ENCODE measurements at regions not wholly inside any gene's neighbourhood (a gene's known extent, or its start where the extent isn't known, plus 50 kb on each side); places are given as distances from the start of the nearest gene placed in this dataset.
A peak's percentile ranks its signal among the peaks of the same experiment; 100 is the strongest.

DNA sequence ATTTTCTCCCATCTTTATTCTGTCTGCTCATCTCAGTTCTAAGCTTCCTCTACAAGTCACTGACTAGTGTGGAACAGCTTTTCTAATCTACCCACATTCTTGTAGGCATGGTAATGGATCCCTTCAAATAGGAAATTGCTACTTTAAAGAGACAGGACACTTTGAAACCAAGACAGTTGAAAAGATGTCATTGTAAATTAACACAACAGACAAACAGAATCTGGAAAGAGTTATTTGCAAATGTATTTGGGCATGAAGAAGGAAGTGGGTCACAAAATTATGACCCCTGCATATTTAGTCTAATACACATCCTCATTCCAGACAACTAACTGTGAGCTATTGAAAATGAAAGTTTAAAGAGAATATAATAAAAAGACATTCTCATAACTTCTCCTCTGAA is 298.2 kb upstream of the MARCKS start:
- Histone ChIP-seq H3K27me3 (replicated peaks) (no peaks in the 10 kb centered on the region), H3K27ac (peak overlapping the region; percentile 95), H3K36me3 (replicated peaks) (no peaks in the 10 kb centered on the region), H3K4me3 (ENCODE audit: low read depth, low read length) (no peak overlapping the region)
- TF ChIP-seq CTCF (IDR thresholded peaks at IDR 0.05; ENCODE audit: low read depth, low read length, missing control alignments): no peak
- in situ Hi-C loops (cut with HindIII; ENCODE audit: low pct_ligation_motif_present, low sequenced_read_pairs): no loop called here
- DNase-seq: peak; percentile 55

DNA sequence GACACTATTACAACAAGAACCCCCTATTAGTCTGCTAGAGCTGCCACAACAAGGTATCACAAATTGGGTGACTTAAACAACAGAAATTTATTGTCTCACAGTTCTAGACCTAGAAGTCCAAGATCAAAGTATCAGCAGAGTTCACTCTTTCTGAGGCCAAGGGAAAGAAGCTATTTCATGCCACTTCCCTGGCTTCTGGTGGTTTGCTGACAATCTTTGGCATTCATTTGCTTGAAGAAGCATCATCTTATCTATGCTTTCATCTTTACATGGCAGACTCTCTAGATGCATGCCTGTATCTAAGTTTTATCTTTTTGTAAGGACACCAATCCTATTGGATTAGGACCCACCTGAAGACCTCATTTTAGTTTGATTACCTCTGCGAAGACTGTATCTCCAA is 296.8 kb upstream of the MARCKS start:
- H3K27ac ChIP-seq: peak overlapping the region; percentile 95
- in situ Hi-C loops (cut with HindIII; ENCODE audit: low pct_ligation_motif_present, low sequenced_read_pairs): no loop called here
- TF ChIP-seq CTCF (IDR thresholded peaks at IDR 0.05; ENCODE audit: low read depth, low read length, missing control alignments): no peak
- no peaks in the 10 kb centered on the region for H3K27me3 ChIP-seq (replicated peaks)
- no peak overlapping the region for H3K4me3 ChIP-seq (ENCODE audit: low read depth, low read length)
- no peak for DNase-seq
- H3K36me3 ChIP-seq (replicated peaks): no peaks in the 10 kb centered on the region

- in situ Hi-C loops (cut with HindIII; ENCODE audit: low pct_ligation_motif_present, low sequenced_read_pairs): no loop called here
- no peak overlapping the region for H3K4me3 ChIP-seq (ENCODE audit: low read depth, low read length)
- no peak for TF ChIP-seq CTCF (IDR thresholded peaks at IDR 0.05; ENCODE audit: low read depth, low read length, missing control alignments)
- peak; percentile 84 for DNase-seq
- H3K27ac ChIP-seq: peak overlapping the region; percentile 95
- H3K36me3 ChIP-seq (replicated peaks): no peaks in the 10 kb centered on the region
- H3K27me3 ChIP-seq (replicated peaks): no peaks in the 10 kb centered on the region
Observed at GRCh38 chr6:113560908-113561307, 296.2 kb upstream of the MARCKS start.

DNA sequence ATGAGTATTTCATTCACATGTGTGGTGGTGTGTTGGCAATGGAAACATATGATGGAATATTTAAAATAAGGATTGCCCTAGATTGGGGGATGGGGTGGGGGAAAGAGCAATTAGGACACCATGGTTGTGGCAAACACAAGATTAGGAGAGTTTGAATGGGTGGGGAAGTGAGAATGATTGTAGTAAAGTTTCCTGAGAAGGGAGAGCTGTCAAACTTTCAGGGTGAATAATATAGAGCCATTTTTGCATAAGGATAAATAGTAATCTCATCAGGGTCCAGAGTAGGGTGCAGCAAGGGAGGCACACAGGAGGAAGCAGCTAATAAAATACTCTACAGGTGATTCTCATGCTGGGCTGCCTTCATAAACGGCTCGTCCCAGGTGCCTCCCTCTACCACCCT is 294.9 kb upstream of the MARCKS start:
- no peak overlapping the region for H3K27ac ChIP-seq
- no peaks in the 10 kb centered on the region for H3K36me3 ChIP-seq (replicated peaks)
- no peak overlapping the region for H3K4me3 ChIP-seq (ENCODE audit: low read depth, low read length)
- no peak for DNase-seq
- no peaks in the 10 kb centered on the region for H3K27me3 ChIP-seq (replicated peaks)
- TF ChIP-seq CTCF (IDR thresholded peaks at IDR 0.05; ENCODE audit: low read depth, low read length, missing control alignments): no peak
- in situ Hi-C loops (cut with HindIII; ENCODE audit: low pct_ligation_motif_present, low sequenced_read_pairs): no loop called here

DNA sequence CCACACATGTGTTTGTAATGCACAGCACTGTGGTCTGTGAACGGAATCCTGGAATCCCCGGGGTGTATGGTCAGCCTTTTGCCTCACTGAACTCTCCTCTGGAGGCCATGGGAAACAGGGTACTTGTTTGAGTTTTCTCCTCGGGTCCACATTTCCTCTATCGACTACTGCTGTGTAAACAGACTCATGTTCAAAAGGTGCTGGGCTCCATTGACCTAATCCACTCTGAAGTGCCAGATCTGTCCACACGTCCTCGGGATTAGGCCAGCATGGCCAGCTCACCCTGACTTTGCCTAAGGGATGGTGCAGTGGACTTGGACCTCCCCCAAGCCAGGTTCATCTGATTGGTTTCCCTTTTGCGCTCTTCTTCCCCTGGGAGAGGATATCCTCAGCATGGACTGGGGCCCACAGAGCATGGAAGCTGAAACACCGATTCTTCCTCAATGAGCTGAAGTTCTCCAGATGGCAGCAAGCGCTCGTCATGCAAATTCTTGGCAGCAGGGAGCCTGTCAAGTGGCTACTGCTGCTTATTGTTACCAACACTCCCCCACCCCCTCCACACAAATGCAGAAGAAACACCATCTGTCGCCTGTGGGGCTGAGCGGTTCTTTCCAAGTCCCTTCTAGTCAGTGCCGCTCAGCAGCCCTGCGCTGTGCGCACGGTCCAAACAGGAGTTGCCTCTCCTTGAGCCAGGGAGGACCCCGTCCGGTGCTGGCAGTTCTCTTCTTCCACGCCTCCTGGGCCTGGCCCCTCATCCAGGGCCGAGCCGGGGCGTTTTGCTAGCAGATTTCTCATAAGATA is 292.6 kb upstream of the MARCKS start:
- DNase-seq: peak; percentile 93
- H3K36me3 ChIP-seq (replicated peaks): no peaks in the 10 kb centered on the region
- peak overlapping the region; percentile 98 for H3K27ac ChIP-seq
- in situ Hi-C loops (cut with HindIII; ENCODE audit: low pct_ligation_motif_present, low sequenced_read_pairs): no loop called here
- TF ChIP-seq CTCF (IDR thresholded peaks at IDR 0.05; ENCODE audit: low read depth, low read length, missing control alignments): peak; percentile 28
- no peak overlapping the region for H3K4me3 ChIP-seq (ENCODE audit: low read depth, low read length)
- no peaks in the 10 kb centered on the region for H3K27me3 ChIP-seq (replicated peaks)

- no peak overlapping the region for H3K4me3 ChIP-seq (ENCODE audit: low read depth, low read length)
Observed at GRCh38 chr6:113565306-113565705, 291.8 kb upstream of the MARCKS start.

More at GRCh38 chr6:113565306-113565705, 291.8 kb upstream of the MARCKS start:
- H3K27ac ChIP-seq: peak overlapping the region; percentile 98
- H3K27me3 ChIP-seq (replicated peaks): no peaks in the 10 kb centered on the region
- in situ Hi-C loops (cut with HindIII; ENCODE audit: low pct_ligation_motif_present, low sequenced_read_pairs): no loop called here
- no peaks in the 10 kb centered on the region for H3K36me3 ChIP-seq (replicated peaks)
- no peak for TF ChIP-seq CTCF (IDR thresholded peaks at IDR 0.05; ENCODE audit: low read depth, low read length, missing control alignments)
- DNase-seq: peak; percentile 43
